HG03103 (cell line): ENCODE measurements at regions not wholly inside any gene's neighbourhood (a gene's known extent, or its start where the extent isn't known, plus 50 kb on each side); places are given as distances from the start of the nearest gene placed in this dataset.
"Not testable (repeated sequence)": the region's sequence is repeated elsewhere in the genome, so short reads cannot be mapped to it uniquely, and the experiment has no call there.

ENCODE experiments used
- ATAC-seq: cut with Tn5 transposase; IDR thresholded peaks from one replicate; pipeline ENCODE4 v1.9.1; 2021; ENCODE audit warnings: low read depth; ENCODE audit not compliant: unreplicated experiment

GRCh38 chr5:82720213-82721086, 356.7 kb downstream of the TMEM167A start:
- ATAC-seq: no peak

GRCh38 chr5:82719368-82719767, 357.8 kb downstream of the TMEM167A start:
- ATAC-seq: peak; percentile 82

- ATAC-seq: no peak
Measured at GRCh38 chr5:82717738-82718137, 359.5 kb downstream of the TMEM167A start.

- ATAC-seq: not testable (repeated sequence)
Measured at GRCh38 chr5:82714732-82715131, 362.5 kb downstream of the TMEM167A start.

GRCh38 chr5:82713811-82714210, 363.4 kb downstream of the TMEM167A start:
- no peak for ATAC-seq

GRCh38 chr5:82707741-82708140, 369.5 kb downstream of the TMEM167A start:
- no peak for ATAC-seq

- no peak for ATAC-seq
Measured at GRCh38 chr5:82704381-82704780, 372.8 kb downstream of the TMEM167A start.

- ATAC-seq: no peak
Measured at GRCh38 chr5:82702046-82702445, 375.1 kb downstream of the TMEM167A start.

- ATAC-seq: no peak
Measured at GRCh38 chr5:82699737-82700136, 377.5 kb downstream of the TMEM167A start.

- ATAC-seq: no peak
Measured at GRCh38 chr5:82698026-82698425, 379.2 kb downstream of the TMEM167A start.

- no peak for ATAC-seq
Measured at GRCh38 chr5:82694711-82695285, 382.4 kb downstream of the TMEM167A start.

GRCh38 chr5:82692826-82693225, 384.4 kb downstream of the TMEM167A start:
- ATAC-seq: no peak

GRCh38 chr5:82684659-82685058, 392.5 kb downstream of the TMEM167A start:
- no peak for ATAC-seq

- no peak for ATAC-seq
Measured at GRCh38 chr5:82684165-82684564, 393.0 kb downstream of the TMEM167A start.

GRCh38 chr5:82679660-82680059, 397.5 kb downstream of the TMEM167A start:
- no peak for ATAC-seq

GRCh38 chr5:82676661-82677060, 398.5 kb upstream of the RPS23 start:
- ATAC-seq: peak; percentile 58

- ATAC-seq: no peak
Measured at GRCh38 chr5:82674671-82675070, 396.5 kb upstream of the RPS23 start.

- ATAC-seq: no peak
Measured at GRCh38 chr5:82673057-82673809, 395.1 kb upstream of the RPS23 start.

- ATAC-seq: no peak
Measured at GRCh38 chr5:82670692-82671091, 392.5 kb upstream of the RPS23 start.

GRCh38 chr5:82669720-82670119, 391.6 kb upstream of the RPS23 start:
- ATAC-seq: no peak

GRCh38 chr5:82666312-82666711, 388.2 kb upstream of the RPS23 start:
- no peak for ATAC-seq
